GM03348 (cell line): ENCODE measurements at regions not wholly inside any gene's neighbourhood (a gene's known extent, or its start where the extent isn't known, plus 50 kb on each side); places are given as distances from the start of the nearest gene placed in this dataset.
"Not testable (repeated sequence)": the region's sequence is repeated elsewhere in the genome, so short reads cannot be mapped to it uniquely, and the experiment has no call there.

Experiments
- DNase-seq: peaks from one replicate; pipeline ENCODE4 v3.0.0; 2012; ENCODE audit warnings: low spot score

DNA sequence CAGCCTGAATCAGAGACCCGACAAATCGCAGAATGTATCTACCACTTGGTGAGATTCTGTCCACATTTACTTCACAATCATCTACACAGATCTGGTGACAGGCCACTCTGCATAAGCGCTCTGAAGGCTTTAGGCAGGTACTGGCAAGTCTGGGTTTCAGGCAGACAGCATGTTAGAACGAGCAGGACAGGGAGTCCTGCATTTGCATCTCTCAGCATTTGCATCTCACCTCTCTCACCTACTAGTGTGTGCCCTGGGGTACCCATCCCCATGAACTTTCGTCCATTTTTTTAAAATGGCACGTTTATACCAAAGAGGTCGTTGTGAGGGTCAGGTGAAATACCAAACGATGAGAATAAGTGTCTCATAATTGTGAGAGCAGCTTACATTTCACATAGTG is 108.2 kb downstream of the SPATA31A1 start:
- DNase-seq = not testable (repeated sequence)

DNA sequence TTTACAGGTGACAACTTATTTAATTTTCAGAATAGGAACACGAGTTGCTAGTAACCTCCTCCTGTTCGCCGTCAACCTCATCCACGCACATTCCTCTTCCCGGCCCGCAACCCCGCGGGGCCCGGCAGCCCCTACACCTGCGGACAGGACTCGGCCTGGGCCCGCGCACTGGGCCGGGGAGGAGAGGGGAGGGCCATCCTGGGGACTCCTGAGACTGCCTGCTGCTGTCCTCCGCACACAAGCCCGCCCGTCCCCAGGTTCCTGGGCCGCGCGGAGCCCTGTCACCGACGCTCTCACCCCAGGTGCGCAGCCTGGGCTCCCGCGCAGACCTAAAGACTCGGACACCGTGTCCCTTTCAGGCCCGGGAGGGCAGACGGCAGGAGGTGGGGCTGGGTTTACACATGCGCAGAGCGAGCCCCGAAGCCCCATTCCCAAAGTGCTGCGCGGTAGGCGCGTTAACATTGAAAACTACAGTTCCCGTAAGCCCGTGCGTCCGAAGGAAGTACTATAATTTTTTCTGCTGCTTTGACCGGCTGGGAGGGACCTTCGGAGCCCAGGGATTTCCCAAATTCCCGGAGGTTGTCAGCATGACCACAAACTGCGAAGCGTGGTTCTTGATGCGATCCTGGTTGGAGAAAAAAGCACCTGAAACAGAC is 108.8 kb downstream of the SPATA31A1 start:
- DNase-seq = not testable (repeated sequence)

DNA sequence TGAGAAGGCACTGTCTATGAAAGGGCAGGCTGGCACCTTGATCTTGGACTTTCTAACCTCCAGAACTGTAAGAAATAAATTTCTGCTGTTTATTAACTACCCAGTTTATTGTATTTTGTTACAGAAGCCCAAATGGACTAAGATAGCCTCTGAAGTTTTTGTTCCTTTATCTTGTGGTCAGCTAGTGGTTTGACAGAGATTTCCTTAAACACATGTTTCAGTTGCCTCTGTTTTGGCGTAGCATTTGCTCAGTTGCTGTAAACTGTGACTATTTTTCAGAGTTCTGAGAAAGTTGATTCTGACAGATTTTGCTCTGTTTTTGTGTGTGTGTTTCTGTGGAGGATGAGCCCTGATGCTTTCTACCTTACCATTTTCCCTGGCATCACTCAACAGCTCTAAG is 119.0 kb downstream of the SPATA31A1 start:
- not testable (repeated sequence) for DNase-seq

DNA sequence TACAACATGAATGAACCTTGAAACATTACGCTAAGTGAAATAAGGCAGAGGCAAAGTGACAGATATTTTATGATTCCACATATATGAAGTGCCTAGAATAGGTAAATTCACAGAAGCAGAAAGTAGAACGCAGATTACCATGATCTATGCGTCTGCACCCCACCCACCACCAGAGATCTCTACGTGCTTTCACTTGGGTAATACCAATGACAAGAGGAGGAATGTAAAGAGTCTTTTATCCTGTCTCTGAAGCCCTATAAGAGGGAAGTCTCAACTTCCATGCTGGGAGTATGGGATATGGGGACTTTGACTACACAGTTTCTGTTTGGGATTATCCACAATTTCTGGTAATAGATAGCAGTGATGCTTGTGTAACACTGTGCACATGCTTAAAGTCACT is 127.6 kb downstream of the SPATA31A1 start:
- not testable (repeated sequence) for DNase-seq

DNA sequence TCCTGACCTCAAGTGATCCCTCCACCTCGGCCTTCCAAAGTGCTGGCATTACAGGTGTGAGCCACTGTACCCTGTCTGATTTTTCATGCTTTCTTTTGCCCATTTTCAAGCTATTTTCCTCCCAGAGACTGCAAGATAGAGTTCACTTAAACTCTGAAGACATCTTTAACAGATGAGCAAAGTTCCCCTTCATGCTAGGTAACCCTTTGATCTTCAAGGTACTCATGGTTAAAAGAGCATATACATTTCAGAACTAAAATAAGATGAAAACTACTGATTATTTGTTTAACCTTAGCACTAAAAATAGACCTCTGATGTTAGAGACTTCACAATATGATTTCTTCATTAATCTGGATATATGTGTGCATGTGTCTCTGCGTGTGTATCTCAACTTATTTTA is 128.4 kb downstream of the SPATA31A1 start:
- DNase-seq = not testable (repeated sequence)

DNA sequence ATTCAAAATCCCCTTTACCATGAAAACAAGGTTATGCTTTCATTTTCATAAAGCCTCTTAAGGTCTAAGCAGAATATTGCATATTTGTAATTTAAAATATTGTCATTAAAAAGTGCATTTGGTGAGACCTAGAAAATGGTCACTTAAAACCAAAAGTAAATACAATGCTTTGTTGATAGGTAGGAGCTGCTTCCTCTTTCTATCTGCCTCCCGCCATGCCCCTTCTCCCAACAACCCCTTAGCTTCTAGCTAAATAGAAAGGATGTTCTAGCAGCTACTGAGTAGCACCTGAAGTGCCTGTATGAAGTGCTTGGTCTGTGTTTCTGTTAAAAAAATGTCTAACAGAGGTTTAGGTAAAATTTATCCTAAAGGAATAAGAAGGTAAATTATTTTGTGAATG is 128.8 kb downstream of the SPATA31A1 start:
- not testable (repeated sequence) for DNase-seq

DNA sequence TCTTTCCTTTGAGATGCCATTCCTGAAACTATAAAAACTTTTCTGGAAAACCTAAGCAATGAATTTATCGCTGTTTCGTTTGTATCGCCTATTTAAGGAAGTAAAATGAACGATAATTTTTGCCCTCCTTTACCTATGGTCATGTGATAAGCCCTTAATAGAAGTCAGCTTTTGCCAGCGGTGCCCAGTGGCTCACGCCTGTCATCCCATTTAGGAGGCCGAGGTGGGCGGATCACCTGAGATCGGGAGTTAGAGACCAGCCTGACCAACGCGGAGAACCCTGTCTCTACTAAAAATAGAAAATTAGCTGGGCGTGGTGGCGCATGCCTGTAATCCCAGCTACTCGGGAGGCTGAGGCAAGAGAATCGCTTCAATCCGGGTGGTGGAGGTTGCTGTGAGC is 132.0 kb downstream of the SPATA31A1 start:
- DNase-seq = not testable (repeated sequence)

DNA sequence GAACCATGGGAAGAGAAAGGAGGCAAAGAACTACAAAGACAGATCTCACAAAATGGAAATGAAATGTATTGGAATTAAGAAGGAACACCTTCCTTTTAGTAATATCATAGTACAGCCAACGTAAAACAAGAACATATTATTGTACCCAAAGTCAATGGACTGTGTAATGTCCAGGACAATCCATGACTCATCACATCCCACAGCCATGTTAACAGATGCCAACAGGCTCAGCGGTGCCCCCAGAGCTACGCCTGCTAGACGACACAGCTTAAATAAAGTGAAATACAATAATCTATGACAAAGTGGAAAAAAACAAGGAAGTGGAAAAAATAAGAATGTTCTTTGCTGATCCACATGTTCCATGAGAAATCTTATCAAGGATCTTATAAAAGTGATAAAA is 140.8 kb downstream of the SPATA31A1 start:
- not testable (repeated sequence) for DNase-seq

DNA sequence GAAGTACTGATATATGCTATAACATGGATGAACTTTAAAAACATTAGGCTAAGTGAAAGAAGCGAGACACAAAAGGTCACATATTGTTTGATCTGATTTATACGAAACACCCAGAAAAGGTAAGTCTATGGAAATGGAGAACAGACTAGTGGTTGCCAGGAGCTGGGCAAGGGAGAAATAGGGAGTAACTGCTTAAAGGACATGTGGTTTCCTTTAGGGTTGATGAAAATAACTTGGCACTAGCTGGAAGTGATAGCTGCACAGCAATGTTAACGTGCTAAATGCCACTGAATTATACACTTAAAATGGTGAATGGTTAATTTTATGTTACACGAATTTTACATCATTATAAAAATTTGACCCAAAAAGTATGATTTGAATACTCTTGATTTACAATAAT is 147.7 kb downstream of the SPATA31A1 start:
- DNase-seq = not testable (repeated sequence)

DNA sequence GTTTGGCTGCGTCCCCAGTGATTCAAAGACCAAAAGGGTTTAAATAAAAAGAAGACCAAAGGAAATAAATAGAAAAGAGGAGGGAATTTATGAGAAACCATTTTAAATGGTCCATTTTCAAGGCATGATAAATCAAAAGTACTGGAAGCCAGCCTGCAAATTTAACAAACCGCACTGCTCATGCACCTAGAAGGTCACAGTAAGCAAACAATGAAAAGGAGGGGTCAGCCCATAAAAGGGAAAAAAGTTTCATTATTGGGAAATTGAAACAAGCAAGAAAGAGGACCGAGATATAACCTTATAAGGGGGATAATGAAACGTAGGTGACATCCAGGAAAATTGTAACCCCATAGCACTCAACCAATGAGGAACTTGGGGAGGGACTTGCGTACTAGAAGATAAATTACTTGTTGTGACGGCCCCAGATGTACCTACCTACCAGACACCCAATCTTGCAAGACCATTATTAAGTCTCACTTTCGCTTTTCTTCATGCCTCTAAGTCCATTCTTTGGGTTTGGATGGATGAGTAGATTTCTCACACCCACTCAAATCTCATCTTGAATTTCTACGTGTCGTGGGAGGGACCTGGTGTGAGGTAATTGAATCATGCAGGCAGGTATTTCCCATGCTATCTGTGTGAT is 172.0 kb downstream of the SPATA31A1 start:
- DNase-seq = not testable (repeated sequence)

DNA sequence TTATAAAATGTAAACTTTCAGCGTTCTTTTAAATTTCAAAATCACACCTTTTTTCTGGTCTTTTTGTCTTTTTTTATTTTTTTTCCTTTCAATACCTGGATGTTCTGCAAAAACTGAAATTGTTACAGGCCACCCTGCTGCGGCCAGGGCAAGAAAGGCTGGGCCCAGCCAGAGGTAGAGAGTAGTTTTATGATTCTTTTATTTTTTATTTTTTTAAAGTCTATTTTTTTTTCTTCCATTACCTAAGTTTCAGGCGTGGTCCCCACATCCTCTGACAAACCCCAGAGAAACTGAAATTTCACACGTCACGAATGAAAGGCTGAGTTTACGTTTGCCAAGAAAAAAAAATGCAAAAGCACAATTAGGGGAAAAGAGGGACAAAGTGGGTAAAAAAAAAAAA is 177.1 kb downstream of the SPATA31A1 start:
- not testable (repeated sequence) for DNase-seq

DNA sequence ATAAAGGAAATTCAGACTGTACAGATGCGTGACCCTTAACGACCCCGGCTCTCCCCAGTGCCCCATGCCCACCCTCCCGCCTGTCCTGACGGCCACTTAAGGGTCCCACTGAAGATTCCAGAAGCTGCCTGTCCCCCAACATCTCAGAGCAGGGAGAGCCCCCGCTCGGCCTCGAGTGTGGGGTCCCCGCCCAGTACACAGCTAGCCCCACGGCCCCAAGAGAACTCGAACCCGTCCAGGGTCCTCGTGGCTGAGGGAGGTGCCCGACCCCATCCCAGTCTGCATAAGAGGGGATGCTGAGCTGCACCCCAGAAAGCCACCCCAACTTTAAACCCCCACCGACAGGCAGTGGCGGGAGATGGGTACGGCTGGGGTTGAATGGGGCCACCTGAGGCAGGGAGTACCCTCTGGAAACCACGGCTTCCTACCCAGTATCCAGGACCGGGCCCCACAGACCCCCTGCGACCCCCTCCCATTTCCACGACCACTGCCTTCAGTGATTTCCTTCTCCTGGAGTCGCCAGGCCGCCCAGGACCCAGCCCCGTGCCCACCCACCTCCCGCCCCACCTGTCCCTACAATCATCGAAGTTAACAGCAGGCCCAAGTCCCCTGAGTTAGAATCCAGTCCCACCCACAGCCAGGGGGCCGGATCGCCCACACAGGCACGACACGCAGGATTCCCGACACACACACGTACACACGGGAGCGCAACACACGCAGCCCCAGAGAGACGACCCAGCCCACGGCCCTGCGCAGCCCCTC is 177.7 kb downstream of the SPATA31A1 start:
- DNase-seq = not testable (repeated sequence)

DNA sequence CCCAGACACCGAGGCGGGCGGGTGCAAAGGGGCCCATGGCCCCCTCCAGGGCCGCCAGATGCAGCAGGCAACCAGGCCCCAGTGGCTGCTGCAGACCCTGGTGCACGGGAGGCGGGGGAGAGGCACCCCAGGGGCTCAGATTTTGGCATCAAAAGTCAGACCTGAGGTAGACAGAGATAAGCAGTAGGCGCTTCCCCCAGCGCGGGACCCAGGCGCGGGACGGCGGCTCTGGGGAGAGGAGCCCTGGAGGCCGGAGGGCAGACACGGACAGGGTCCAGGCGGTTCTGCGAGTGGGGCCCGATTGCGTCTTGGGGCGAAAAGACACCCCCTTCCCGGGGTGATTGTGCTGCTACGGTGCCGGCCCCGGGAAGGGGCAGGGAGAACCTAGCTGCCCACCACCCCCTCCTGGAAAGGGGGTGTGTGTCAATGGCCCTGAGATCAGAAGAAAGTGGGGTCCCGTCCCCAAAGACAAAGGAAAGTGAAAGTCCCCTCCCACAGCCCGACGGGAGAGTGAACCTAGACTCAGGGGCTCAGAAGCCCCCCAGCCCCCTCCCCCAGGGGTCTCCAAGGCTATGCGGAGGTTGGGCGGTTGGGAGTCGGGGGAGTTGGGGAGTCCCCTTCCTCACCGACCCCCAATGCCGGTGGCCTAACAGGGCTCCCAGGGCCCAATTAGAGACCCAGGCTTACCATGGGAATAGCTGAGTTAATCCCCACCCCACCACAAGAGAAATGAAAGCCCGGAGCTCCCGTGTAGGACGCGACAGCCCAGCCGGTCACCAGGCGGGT is 178.5 kb downstream of the SPATA31A1 start:
- not testable (repeated sequence) for DNase-seq

DNA sequence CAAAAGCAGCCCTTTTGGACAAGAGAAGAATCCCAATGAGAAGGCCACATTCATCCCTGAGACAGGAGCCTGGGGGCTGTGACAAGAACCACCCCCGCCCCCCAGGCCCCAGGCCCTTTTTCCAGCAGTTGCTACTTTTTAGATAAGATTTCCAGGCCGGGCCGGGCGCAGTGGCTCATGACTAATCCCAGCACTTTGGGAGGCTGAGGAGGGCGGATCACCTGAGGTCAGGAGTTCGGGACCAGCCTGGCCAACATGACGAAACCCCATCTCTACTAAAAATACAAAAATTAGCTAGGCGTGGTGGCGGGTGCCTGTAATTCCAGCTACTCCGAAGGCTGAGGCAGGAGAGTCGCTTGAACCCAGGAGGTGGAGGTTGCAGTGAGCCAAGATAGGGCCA is 179.4 kb downstream of the SPATA31A1 start:
- not testable (repeated sequence) for DNase-seq

DNA sequence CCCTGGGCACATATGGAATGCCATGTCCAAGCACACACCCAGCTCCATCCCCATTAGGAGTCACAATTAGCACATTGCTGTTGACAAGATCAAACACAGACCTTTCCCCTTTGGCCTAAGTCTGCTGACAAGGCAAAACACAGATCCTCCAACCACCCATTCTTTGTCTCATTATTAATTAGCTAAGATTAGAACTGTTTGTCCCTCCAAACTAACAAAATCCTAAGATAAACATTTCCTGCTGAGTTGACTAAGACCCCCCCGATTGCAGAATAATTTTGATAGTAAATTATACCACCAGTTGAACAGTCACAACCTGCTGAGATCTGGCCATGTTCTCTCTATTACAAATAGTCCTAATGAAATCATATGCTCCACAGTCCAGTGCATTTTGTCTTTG is 186.7 kb downstream of the SPATA31A1 start:
- DNase-seq = not testable (repeated sequence)

DNA sequence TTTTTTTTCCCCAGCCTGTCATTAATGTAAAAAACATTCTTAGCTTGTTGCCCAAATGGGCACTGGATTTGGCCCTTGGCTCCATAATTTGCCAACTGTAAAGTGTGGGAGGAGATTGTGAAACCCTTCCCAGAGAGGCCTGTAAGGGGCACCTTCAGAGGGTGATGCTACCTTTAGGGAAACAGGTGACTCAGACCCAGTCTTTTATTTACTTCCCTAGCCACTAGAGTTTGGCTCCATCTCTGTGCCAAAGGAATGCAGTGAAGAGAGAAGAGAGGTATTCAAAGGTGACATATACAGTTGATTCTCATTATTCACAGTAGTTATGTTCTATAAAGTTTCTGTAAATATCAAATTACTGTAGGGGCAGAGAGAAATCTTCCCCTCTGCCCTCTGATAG is 189.6 kb downstream of the SPATA31A1 start:
- not testable (repeated sequence) for DNase-seq

DNA sequence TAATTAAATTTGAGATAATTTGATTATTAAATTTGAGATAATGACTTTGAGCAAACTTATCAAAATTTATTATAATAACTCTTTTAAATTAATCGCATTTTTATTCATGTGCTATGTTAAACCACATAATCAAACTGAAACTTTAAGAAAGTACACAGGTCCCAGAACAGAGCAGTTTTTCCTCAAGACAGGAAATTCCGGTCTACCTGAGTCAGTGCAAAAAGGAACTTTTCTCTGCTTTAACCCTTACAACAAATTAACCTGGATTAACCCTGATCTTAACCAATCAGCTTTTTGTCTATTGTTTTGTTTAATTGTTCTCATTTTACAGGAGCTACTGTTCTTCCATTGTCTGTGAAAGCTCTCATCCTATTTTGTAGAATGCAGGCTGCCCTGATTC is 195.1 kb downstream of the SPATA31A1 start:
- DNase-seq = not testable (repeated sequence)

DNA sequence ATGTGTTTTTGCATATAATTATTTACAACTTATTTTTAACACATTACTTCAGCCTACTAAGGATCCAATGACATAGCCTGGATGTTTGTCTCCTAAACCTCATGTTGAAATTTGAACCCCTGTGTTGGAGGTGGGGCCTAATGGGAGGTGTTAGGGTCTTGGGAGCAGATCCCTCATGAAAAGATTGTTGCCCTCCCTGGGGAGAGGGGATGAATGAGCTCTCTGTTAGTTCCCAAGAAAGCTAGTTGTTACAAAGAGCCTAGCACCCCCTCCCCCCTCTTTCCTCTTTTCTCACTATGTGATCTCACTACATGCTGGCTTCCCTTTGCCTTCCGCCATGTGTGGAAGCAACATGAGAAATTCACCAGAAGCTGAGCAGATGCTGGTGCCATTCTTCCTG is 196.1 kb downstream of the SPATA31A1 start:
- not testable (repeated sequence) for DNase-seq

DNA sequence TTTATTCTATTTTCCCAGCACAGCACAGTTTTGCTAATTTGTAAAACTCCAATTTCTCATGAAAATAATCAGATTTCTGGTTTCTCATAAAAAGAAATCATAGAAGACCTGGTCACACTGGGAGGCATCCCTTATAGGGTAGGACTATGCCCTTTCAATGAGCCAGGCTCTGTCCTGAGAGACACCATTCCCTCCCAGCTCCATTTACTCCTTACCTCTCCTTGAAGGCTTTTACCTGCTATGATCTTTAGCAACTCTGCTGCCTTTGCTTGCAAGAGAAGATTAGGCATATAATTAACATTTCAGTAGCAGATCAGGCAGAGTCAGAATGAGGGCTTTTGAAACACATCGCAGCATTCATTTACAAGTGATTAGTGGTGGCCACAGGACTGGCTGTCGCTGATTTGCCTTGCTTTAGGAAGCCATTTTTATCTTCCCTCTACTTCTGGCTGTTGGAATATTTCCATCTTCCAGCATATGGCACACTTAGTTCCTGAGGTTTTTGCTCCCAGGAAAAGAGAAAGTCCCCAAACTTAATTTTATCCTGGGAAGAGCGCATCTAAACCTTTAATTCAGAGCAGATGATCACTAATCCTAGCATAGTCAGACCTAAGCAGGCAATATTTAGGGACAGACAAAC is 196.9 kb downstream of the SPATA31A1 start:
- not testable (repeated sequence) for DNase-seq

DNA sequence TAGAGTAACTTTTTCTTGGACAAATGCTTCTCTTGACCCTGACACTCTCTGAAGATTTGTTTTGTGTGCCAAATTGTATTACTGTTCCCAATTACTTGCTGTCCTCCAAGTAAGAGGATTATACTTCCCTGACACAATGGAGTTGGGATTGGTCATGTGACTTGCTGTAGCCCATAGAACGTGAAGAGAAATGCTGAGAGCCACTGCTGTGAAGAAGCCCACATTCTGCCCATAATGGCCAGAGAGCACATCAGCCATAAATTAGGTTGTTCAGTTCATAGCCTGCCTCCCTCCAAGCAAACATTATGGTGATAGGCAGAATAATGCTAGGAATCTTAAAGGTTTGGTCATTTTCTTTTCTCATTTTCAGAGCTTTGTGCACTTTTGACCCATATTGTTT is 198.9 kb downstream of the SPATA31A1 start:
- DNase-seq = not testable (repeated sequence)

DNA sequence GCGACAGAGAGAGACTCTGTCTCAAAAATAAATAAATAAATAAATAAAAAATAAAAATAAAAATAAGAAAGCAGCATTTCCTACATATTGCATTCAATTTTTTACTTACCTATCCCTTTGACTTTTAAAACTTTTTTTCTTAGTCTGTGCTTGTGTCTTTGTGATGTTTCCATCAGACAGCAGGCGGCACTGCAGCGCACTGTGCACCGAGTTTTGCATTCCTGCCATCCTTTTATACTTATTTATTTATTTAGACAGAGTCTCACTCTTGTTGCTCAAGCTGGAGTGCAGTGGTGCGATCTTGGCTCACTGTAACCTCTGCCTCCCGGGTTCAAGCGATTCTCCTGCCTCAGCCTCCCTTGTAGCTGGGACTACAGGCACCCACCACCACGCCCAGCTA is 203.9 kb downstream of the SPATA31A1 start:
- DNase-seq = not testable (repeated sequence)

DNA sequence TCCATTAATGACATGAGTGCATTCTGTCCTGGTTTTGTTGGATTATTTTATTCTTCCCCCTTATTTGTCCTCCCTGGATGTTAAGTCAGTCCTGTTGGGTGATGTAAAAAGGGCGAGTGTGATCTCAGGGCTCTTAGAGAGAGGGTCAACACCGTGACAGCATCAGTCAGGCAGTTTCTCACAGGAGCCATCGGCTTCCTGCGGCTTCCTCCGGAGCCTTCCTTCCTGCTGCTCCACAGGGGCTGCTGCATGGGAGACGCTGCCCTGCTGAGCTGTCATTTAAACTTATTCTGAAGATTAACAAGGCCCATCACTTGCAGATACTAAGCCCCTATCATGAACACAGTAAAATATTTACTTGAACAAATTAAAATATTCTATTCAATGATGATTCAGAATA is 211.3 kb downstream of the SPATA31A1 start:
- DNase-seq = not testable (repeated sequence)
